PC-9 (cell line): ENCODE measurements at regions not wholly inside any gene's neighbourhood (a gene's known extent, or its start where the extent isn't known, plus 50 kb on each side); places are given as distances from the start of the nearest gene placed in this dataset.

Experiments used
- EZH2 ChIP-seq: fragments of 200-600 bp; sonication (generic); IDR thresholded peaks from 2 replicates; pipeline ENCODE4 v1.8.0; 2017; ENCODE audit warnings: antibody characterized with exemption, low read depth
- TF ChIP-seq, protein P1 (sequence below): fragments of 200-600 bp; sonication (generic); conservative IDR thresholded peaks from 2 replicates; pipeline ENCODE4 v1.6.1; 2017; ENCODE audit warnings: mixed run types, antibody characterized with exemption, mild to moderate bottlenecking, moderate library complexity

DNA sequence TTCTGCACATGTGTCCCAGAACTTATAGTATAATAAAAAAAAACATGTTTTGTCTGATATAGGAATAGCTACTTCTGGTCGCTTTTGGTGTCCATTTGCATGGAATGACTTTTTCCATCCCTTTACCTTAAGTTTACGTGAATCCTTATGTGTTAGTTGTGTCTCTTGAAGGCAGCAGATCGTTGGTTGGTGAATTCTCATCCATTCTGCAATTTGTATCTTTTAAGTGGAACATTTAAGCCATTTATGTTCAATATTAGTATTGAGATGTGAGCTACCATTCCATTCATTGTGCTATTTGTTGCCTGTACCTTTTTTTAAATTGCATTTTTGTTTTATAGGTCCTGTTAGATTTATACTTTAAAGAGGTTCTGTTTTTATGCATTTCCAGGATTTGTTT is 55.1 kb upstream of the PHIP start:
- TF ChIP-seq, protein P1, sequence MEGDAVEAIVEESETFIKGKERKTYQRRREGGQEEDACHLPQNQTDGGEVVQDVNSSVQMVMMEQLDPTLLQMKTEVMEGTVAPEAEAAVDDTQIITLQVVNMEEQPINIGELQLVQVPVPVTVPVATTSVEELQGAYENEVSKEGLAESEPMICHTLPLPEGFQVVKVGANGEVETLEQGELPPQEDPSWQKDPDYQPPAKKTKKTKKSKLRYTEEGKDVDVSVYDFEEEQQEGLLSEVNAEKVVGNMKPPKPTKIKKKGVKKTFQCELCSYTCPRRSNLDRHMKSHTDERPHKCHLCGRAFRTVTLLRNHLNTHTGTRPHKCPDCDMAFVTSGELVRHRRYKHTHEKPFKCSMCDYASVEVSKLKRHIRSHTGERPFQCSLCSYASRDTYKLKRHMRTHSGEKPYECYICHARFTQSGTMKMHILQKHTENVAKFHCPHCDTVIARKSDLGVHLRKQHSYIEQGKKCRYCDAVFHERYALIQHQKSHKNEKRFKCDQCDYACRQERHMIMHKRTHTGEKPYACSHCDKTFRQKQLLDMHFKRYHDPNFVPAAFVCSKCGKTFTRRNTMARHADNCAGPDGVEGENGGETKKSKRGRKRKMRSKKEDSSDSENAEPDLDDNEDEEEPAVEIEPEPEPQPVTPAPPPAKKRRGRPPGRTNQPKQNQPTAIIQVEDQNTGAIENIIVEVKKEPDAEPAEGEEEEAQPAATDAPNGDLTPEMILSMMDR: no peak
- no peak for TF ChIP-seq EZH2
